ENCODE measurements at regions not wholly inside any gene's neighbourhood (a gene's known extent, or its start where the extent isn't known, plus 50 kb on each side); places are given as distances from the start of the nearest gene placed in this dataset.

GRCh38 chr1:64397541-64397940 is 72.4 kb upstream of the CACHD1 start:
- no peak for DNase-seq (ENCODE audit: low read depth)
- no peak overlapping the region for H3K4me3 ChIP-seq (ENCODE audit: low read depth, low read length)
- TF ChIP-seq MAX (IDR thresholded peaks at IDR 0.05; ENCODE audit: low read depth, low read length): no peak
- no peak for TF ChIP-seq POLR2A (IDR thresholded peaks at IDR 0.05; ENCODE audit: extremely low read depth, insufficient read length)
- TF ChIP-seq CTCF (IDR thresholded peaks at IDR 0.05; ENCODE audit: low read depth, low read length): no peak
- no peak for TF ChIP-seq MYC (IDR thresholded peaks at IDR 0.05; ENCODE audit: low read depth, low read length)

- peak; percentile 7 for DNase-seq (ENCODE audit: low read depth)
- H3K4me3 ChIP-seq (ENCODE audit: low read depth, low read length): no peak overlapping the region
- TF ChIP-seq MAX (IDR thresholded peaks at IDR 0.05; ENCODE audit: low read depth, low read length): no peak
- no peak for TF ChIP-seq CTCF (IDR thresholded peaks at IDR 0.05; ENCODE audit: low read depth, low read length)
- TF ChIP-seq POLR2A (IDR thresholded peaks at IDR 0.05; ENCODE audit: extremely low read depth, insufficient read length): no peak
- TF ChIP-seq MYC (IDR thresholded peaks at IDR 0.05; ENCODE audit: low read depth, low read length): no peak
These were observed 71.0 kb upstream of the CACHD1 start for GRCh38 chr1:64398936-64399335.

GRCh38 chr1:64401285-64401684 is 68.6 kb upstream of the CACHD1 start:
- no peak overlapping the region for H3K4me3 ChIP-seq (ENCODE audit: low read depth, low read length)
- no peak for TF ChIP-seq CTCF (IDR thresholded peaks at IDR 0.05; ENCODE audit: low read depth, low read length)
- TF ChIP-seq MAX (IDR thresholded peaks at IDR 0.05; ENCODE audit: low read depth, low read length): no peak
- no peak for TF ChIP-seq POLR2A (IDR thresholded peaks at IDR 0.05; ENCODE audit: extremely low read depth, insufficient read length)
- TF ChIP-seq MYC (IDR thresholded peaks at IDR 0.05; ENCODE audit: low read depth, low read length): no peak
- DNase-seq (ENCODE audit: low read depth): no peak

- TF ChIP-seq MYC (IDR thresholded peaks at IDR 0.05; ENCODE audit: low read depth, low read length): no peak
- TF ChIP-seq MAX (IDR thresholded peaks at IDR 0.05; ENCODE audit: low read depth, low read length): no peak
- TF ChIP-seq CTCF (IDR thresholded peaks at IDR 0.05; ENCODE audit: low read depth, low read length): no peak
- H3K4me3 ChIP-seq (ENCODE audit: low read depth, low read length): no peak overlapping the region
- DNase-seq (ENCODE audit: low read depth): no peak
These were observed 66.6 kb upstream of the CACHD1 start for GRCh38 chr1:64403331-64403730.

GRCh38 chr1:64404202-64404601 is 65.7 kb upstream of the CACHD1 start:
- no peak overlapping the region for H3K4me3 ChIP-seq (ENCODE audit: low read depth, low read length)
- TF ChIP-seq POLR2A (IDR thresholded peaks at IDR 0.05; ENCODE audit: extremely low read depth, insufficient read length): no peak
- no peak for TF ChIP-seq CTCF (IDR thresholded peaks at IDR 0.05; ENCODE audit: low read depth, low read length)
- TF ChIP-seq MAX (IDR thresholded peaks at IDR 0.05; ENCODE audit: low read depth, low read length): no peak
- no peak for TF ChIP-seq MYC (IDR thresholded peaks at IDR 0.05; ENCODE audit: low read depth, low read length)
- no peak for DNase-seq (ENCODE audit: low read depth)

GRCh38 chr1:64405833-64406232 is 64.1 kb upstream of the CACHD1 start:
- DNase-seq (ENCODE audit: low read depth): no peak
- no peak overlapping the region for H3K4me3 ChIP-seq (ENCODE audit: low read depth, low read length)
- TF ChIP-seq MAX (IDR thresholded peaks at IDR 0.05; ENCODE audit: low read depth, low read length) (no peak), POLR2A (IDR thresholded peaks at IDR 0.05; ENCODE audit: extremely low read depth, insufficient read length) (no peak), MYC (IDR thresholded peaks at IDR 0.05; ENCODE audit: low read depth, low read length) (no peak), CTCF (IDR thresholded peaks at IDR 0.05; ENCODE audit: low read depth, low read length) (no peak)
